Pancreas (tissue), 10 donors: ENCODE measurements at regions not wholly inside any gene's neighbourhood (a gene's known extent, or its start where the extent isn't known, plus 50 kb on each side); places are given as distances from the start of the nearest gene placed in this dataset.

Experiments used
- ATAC-seq, 4 donors: fragments of 200-7000 bp; cut with Tn5 transposase; one replicate each; pipeline versions ENCODE4 v1.8.0 to v1.9.1; 2020; ENCODE audit warnings: mild to moderate bottlenecking in 4 of 4, moderate library complexity in 4 of 4
- DNase-seq, 6 donors: peaks; one replicate each; pipeline ENCODE4 v3.0.0-alpha.2; 2020
- FAIRE-seq: peaks from 2 replicates; lab custom pipeline; 2012; peaks lifted over from hg19 to GRCh38; lab: Jason Lieb, UNC
- H3K27ac ChIP-seq, 4 donors: fragments of 200-600 bp; sonication (generic); 1 replicate in 3 of 4; 2 replicates in 1 of 4; pipeline versions ENCODE4 v1.5.0 to v1.8.0; 2020
- H3K27me3 ChIP-seq, 4 donors: fragments of 200-600 bp; one replicate each; pipeline ENCODE4 v1.8.0; 2021
- H3K36me3 ChIP-seq, 3 donors: fragments of 200-600 bp; sonication (generic) in 1 of 3; one replicate each; pipeline versions ENCODE4 v1.5.0 to v1.8.0; 2020 to 2021
- H3K4me1 ChIP-seq, 3 donors: fragments of 200-600 bp; one replicate each; pipeline ENCODE4 v1.8.0; 2021
- H3K4me3 ChIP-seq, 4 donors: fragments of 200-600 bp; sonication (generic) in 2 of 4; one replicate each; pipeline versions ENCODE4 v1.5.0 to v1.8.0; 2020 to 2021
- H3K9me3 ChIP-seq, 4 donors: fragments of 200-600 bp; one replicate each; pipeline ENCODE4 v1.8.0; 2021
- WGBS, 2 donors: extraction: QIAGEN DNeasy Blood & Tissue Kit; methylation state at CpG; one replicate each; pipeline ENCODE4 v1.1.7; 2013; 5-methylcytosine and 5-hydroxymethylcytosine counted together
- intact Hi-C, 3 donors: fragments of 100-400 bp; cut with DNase I; formaldehyde crosslinking; loops; one replicate each; pipeline versions ENCODE4 v1.11.1 to v1.14.2; 2022
- TF ChIP-seq, protein P1 (sequence below), 4 donors: fragments of 200-600 bp; sonication (generic) in 3 of 4; IDR thresholded peaks; one replicate each; pipeline versions ENCODE4 v1.5.0 to v1.8.0; 2021; ENCODE audit warnings: antibody characterized with exemption in 4 of 4
- donor health status: healthy with polysubstance abuse.
- donor health status: DM: no; HTN: no; CAD: no; lungs with moderate emphysema.
- donor health status: DM: no; HTN: no; CAD: no.
- donor health status: control.
- donor health status: control.
- donor health status: Bipolar disorder and iron deficiency.
- donor health status: DM: yes; HTN: yes; CAD: no.
- donor health status: DM: no; HTN: no; CAD: no.
- donor health status: DM: no; HTN: no; CAD: no.
- donor health status: DM: yes; HTN: yes; CAD: no.

DNA sequence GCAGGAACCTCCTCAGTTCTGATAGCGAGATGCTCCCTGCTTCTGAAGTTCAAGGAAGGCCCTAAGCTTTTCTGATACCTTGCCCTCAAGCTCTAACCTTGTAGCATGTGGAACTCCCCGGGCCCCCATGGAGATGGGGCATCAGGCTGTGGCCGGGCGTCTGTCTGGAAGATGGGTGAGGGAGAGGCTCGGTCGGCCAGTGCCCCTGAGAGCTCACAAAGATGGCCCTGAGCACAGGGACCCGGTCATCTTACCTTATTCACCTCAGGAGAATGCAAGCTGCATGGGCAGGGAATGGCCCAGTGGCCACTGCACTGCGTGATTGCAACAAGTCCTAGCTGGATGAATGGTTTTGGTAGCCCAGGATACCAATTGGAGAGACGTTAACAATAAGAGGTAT lies 830.3 kb downstream of the TBC1D22A start:
- 65 to 73% methylated on average over 9 of the region's 9 CpGs for WGBS, 2 donors
- H3K27me3 ChIP-seq, result no peaks in the 10 kb centered on the region
- intact Hi-C loops, result no loop called here

DNA sequence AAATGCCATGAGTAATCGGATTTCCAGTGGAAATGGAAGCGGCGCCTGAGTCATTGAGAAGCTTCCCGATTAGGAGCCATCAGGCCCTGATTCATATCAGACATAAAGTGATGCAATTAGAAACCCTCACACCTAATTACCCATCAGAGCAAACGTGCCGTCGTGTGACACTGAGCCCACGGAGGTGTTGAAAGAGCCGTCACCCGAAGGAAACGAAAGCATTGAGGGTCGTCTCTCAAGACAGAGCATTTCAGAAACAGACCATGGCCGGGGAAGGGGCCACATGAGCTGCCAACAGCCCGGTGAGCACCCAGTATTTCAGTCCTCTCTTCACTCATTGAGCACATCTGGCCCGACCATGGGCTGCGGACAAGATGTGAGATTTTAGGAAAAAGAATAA lies 829.3 kb downstream of the TBC1D22A start:
- no peak overlapping the region for H3K27ac ChIP-seq
- ATAC-seq, result no peak
- H3K4me3 ChIP-seq, result no peak overlapping the region
- no peak for FAIRE-seq
- intact Hi-C loops, result no loop called here
- 62 to 73% methylated on average over 16 of the region's 16 CpGs for WGBS, 2 donors
- no peak for DNase-seq
- no peaks in the 10 kb centered on the region for H3K36me3 ChIP-seq
- TF ChIP-seq, protein P1, sequence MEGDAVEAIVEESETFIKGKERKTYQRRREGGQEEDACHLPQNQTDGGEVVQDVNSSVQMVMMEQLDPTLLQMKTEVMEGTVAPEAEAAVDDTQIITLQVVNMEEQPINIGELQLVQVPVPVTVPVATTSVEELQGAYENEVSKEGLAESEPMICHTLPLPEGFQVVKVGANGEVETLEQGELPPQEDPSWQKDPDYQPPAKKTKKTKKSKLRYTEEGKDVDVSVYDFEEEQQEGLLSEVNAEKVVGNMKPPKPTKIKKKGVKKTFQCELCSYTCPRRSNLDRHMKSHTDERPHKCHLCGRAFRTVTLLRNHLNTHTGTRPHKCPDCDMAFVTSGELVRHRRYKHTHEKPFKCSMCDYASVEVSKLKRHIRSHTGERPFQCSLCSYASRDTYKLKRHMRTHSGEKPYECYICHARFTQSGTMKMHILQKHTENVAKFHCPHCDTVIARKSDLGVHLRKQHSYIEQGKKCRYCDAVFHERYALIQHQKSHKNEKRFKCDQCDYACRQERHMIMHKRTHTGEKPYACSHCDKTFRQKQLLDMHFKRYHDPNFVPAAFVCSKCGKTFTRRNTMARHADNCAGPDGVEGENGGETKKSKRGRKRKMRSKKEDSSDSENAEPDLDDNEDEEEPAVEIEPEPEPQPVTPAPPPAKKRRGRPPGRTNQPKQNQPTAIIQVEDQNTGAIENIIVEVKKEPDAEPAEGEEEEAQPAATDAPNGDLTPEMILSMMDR (IDR thresholded peaks at IDR 0.05), result no peak
- no peaks in the 10 kb centered on the region for H3K9me3 ChIP-seq
- no peaks in the 10 kb centered on the region for H3K27me3 ChIP-seq
- H3K4me1 ChIP-seq, result no peaks in the 10 kb centered on the region

More for the DNA sequence above, 830.3 kb downstream of the TBC1D22A start:
- DNase-seq (no peak), FAIRE-seq (no peak), ATAC-seq (no peak)
- Histone ChIP-seq H3K36me3 (no peaks in the 10 kb centered on the region), H3K4me3 (no peak overlapping the region), H3K4me1 (no peaks in the 10 kb centered on the region), H3K9me3 (no peaks in the 10 kb centered on the region), H3K27ac (no peak overlapping the region)
- TF ChIP-seq, protein P1 (IDR thresholded peaks at IDR 0.05), result no peak

DNA sequence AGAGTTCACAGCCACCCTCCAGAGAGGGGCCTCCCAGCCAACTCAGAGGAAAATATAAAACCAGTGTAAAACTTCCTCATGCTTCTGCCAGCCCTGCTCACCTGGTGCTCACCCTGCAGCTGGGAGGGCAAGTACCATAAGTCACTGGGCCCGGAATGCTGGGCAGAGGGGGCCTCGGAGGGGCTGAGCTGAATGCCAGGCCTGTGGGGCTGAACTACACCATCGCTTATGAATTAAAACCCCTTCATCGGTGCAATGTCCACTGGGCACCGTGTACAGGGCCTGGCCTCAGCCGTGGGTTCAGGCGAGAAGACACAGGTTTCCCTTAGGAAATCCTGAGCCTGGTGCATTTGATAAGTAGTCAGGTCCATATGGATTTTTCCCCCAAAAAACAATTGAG lies 828.6 kb downstream of the TBC1D22A start:
- Histone ChIP-seq H3K4me1 (no peaks in the 10 kb centered on the region), H3K27ac (no peak overlapping the region), H3K27me3 (no peaks in the 10 kb centered on the region), H3K9me3 (no peaks in the 10 kb centered on the region), H3K4me3 (no peak overlapping the region), H3K36me3 (no peaks in the 10 kb centered on the region)
- no peak for FAIRE-seq
- DNase-seq, result no peak
- TF ChIP-seq, protein P1 (IDR thresholded peaks at IDR 0.05), result no peak
- ATAC-seq, result no peak
- intact Hi-C loops, result no loop called here
- WGBS, 2 donors, result 62 to 79% methylated on average over 7 of the region's 7 CpGs

DNA sequence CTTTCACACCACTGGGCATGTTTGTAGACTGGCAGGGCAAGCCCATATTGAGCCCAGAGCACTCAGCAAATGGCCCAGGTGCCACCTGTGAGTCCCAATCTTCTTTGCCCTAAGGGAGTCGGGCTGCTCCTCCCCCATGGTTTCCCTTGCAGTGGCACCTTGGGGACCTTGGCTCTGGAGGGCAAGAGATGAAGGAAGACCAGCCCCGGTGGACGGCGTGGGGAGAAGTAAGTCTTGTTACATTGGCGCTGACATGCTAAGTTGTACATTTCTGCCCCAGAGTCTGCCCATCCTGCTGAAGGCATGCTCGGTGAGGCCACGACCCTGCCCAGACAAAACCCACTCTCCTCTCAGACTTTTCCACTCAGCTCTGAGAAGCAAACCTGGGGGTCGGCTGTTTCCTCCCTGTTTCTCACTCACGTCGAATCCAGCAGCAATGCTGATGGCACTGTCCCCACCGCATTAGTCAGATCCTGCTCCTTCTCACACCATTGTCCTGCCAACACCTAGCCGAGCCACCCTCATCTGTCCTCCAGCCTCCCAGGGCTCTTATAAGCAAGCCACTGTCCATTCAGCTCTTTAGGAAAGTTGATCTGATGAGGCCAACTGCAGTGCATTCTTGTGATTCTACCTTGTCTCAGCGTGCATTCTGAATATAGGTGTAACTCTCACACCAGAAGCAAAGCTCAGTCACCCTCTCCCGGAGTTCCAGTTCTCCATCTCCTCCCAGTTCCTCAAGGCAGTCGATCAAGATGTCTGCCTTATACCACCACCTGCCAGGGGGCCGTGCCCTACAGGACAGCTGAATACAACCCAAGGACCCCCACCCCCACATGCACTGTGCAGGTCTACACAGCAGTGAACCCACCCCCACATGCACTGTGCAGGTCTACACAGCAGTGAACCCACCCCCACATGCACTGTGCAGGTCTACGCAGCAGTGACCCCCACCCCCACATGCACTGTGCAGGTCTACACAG lies 827.1 kb downstream of the TBC1D22A start:
- intact Hi-C loops, result no loop called here
- H3K27ac ChIP-seq, result no peak overlapping the region
- no peak for DNase-seq

More for the DNA sequence above, 827.1 kb downstream of the TBC1D22A start:
- no peak for FAIRE-seq
- TF ChIP-seq, protein P1 (IDR thresholded peaks at IDR 0.05), result no peak
- no peaks in the 10 kb centered on the region for H3K4me1 ChIP-seq
- no peaks in the 10 kb centered on the region for H3K27me3 ChIP-seq
- H3K36me3 ChIP-seq, result no peaks in the 10 kb centered on the region
- WGBS, 2 donors, result 62 to 76% methylated on average over 17 of the region's 17 CpGs
- no peak for ATAC-seq
- H3K4me3 ChIP-seq, result no peak overlapping the region
- H3K9me3 ChIP-seq, result no peaks in the 10 kb centered on the region
